A673 (cell line): ENCODE measurements at regions not wholly inside any gene's neighbourhood (a gene's known extent, or its start where the extent isn't known, plus 50 kb on each side); places are given as distances from the start of the nearest gene placed in this dataset.

Experiments
- BruUV-seq: library from RNA; stranded (reverse); fragments of 400-500 nt; replicated peaks from 2 replicates; lab custom pipeline; 2021; lab: Mats Ljungman, UMichigan
- CTCF ChIA-PET: fragments of 300-600 bp; sonication (Branson Sonifier 250); formaldehyde crosslinking; loops from one replicate; lab custom pipeline; 2022; ENCODE audit warnings: antibody characterized with exemption; lab: Charles Lee
- POLR2A ChIA-PET: fragments of 300-600 bp; sonication (Branson Sonifier 250); formaldehyde crosslinking; loops from one replicate; lab custom pipeline; 2022; ENCODE audit warnings: antibody characterized with exemption; ENCODE audit not compliant: low non-redundant PET; lab: Charles Lee
- DNase-seq: peaks from one replicate; pipeline ENCODE4 v3.0.0-alpha.2; 2015; ENCODE audit warnings: low spot score
- H3K27ac ChIP-seq: fragments of 200-600 bp; sonication (generic); 2 replicates; pipeline ENCODE4 v1.5.1; 2016; ENCODE audit warnings: mixed run types, low read depth, mild to moderate bottlenecking, mixed read lengths, antibody characterized with exemption, low read length; ENCODE audit not compliant: poor library complexity, severe bottlenecking
- H3K27me3 ChIP-seq: fragments of 200-600 bp; sonication (generic); replicated peaks from 2 replicates; pipeline ENCODE4 v1.6.1; 2017; ENCODE audit warnings: mixed run types, low read depth, mild to moderate bottlenecking, mixed read lengths, antibody characterized with exemption, low read length; ENCODE audit not compliant: insufficient read depth, poor library complexity
- H3K36me3 ChIP-seq: fragments of 200-600 bp; sonication (generic); 2 replicates; pipeline ENCODE4 v1.6.1; 2016; ENCODE audit warnings: mixed run types, mild to moderate bottlenecking, mixed read lengths, antibody characterized with exemption, low read length; ENCODE audit not compliant: insufficient read depth, poor library complexity, severe bottlenecking
- H3K4me1 ChIP-seq: fragments of 200-600 bp; sonication (generic); 2 replicates; pipeline ENCODE4 v1.6.1; 2017; ENCODE audit warnings: mixed run types, mild to moderate bottlenecking, mixed read lengths, antibody characterized with exemption, low read length; ENCODE audit not compliant: insufficient read depth, poor library complexity, severe bottlenecking
- H3K4me3 ChIP-seq: fragments of 200-600 bp; sonication (generic); 2 replicates; pipeline ENCODE4 v1.5.1; 2016; ENCODE audit warnings: low read depth, mixed run types, mild to moderate bottlenecking, mixed read lengths, low read length; ENCODE audit not compliant: poor library complexity, severe bottlenecking
- H3K9me3 ChIP-seq: fragments of 200-600 bp; sonication (generic); 2 replicates; pipeline ENCODE4 v1.6.1; 2016; ENCODE audit warnings: mixed run types, low read depth, mild to moderate bottlenecking, mixed read lengths, antibody characterized with exemption, low read length; ENCODE audit not compliant: poor library complexity, severe bottlenecking
- CTCF ChIP-seq: fragments of 300-800, 200-600 bp; sonication (generic); conservative IDR thresholded peaks from 2 replicates; pipeline ENCODE4 v1.5.1; 2017; ENCODE audit warnings: low read depth, mild to moderate bottlenecking, antibody characterized with exemption, low read length, moderate library complexity, mixed read lengths
- EZH2 ChIP-seq: fragments of 200-600 bp; sonication (generic); IDR thresholded peaks from 2 replicates; pipeline ENCODE4 v1.6.1; 2017; ENCODE audit warnings: borderline replicate concordance, low read depth, mild to moderate bottlenecking, mixed read lengths, antibody characterized with exemption, low read length; ENCODE audit not compliant: poor library complexity, severe bottlenecking
- intact Hi-C: fragments of 100-400 bp; cut with micrococcal nuclease; formaldehyde crosslinking; loops from one replicate; pipeline ENCODE4 v1.10.0; 2022; ENCODE audit not compliant: unreplicated experiment

GRCh38 chr16:14357328-14357727 lies 272.7 kb downstream of the PARN start:
- Histone ChIP-seq H3K9me3 (no peaks in the 10 kb centered on the region), H3K36me3 (no peaks in the 10 kb centered on the region), H3K4me3 (no peak overlapping the region), H3K4me1 (no peaks in the 10 kb centered on the region), H3K27me3 (no peaks in the 10 kb centered on the region), H3K27ac (no peak overlapping the region)
- POLR2A ChIA-PET, result interaction anchor here (0.6 kb wide), 1 partner anchor 27 kb away, joined by 5 read pairs; no protein-coding TSS in a partner anchor
- CTCF ChIA-PET, result no interaction called here
- TF ChIP-seq EZH2, result no peak
- no peak for TF ChIP-seq CTCF
- no TSS peak for BruUV-seq
- no peak for DNase-seq
- intact Hi-C loops, result no loop called here

DNA sequence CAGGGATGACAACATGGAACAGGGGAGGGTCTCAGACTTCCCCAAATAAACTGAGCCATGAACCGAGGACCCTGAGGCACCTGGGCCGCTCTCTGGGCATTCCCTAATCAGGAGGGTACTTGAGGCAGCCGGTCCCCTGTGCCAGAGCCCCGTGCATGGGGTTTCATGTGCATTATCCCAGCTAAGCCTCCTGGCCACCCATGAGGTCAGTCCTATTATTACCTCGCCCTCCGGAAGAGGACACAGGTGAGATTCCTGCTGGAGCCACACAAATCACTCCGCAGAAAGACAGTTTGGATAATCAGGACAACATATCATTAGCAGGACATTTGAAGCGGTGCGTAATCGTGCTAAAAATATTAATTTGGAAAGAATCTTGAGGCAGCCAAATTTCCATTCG lies 274.0 kb downstream of the PARN start:
- no peaks in the 10 kb centered on the region for H3K9me3 ChIP-seq
- H3K27me3 ChIP-seq, result no peaks in the 10 kb centered on the region
- H3K4me1 ChIP-seq, result no peaks in the 10 kb centered on the region
- POLR2A ChIA-PET, result no interaction called here
- DNase-seq, result no peak
- H3K36me3 ChIP-seq, result no peaks in the 10 kb centered on the region
- no peak for TF ChIP-seq CTCF
- TF ChIP-seq EZH2, result no peak
- intact Hi-C loops, result no loop called here
- no peak overlapping the region for H3K4me3 ChIP-seq
- CTCF ChIA-PET, result no interaction called here
- BruUV-seq, result no TSS peak
- H3K27ac ChIP-seq, result no peak overlapping the region

DNA sequence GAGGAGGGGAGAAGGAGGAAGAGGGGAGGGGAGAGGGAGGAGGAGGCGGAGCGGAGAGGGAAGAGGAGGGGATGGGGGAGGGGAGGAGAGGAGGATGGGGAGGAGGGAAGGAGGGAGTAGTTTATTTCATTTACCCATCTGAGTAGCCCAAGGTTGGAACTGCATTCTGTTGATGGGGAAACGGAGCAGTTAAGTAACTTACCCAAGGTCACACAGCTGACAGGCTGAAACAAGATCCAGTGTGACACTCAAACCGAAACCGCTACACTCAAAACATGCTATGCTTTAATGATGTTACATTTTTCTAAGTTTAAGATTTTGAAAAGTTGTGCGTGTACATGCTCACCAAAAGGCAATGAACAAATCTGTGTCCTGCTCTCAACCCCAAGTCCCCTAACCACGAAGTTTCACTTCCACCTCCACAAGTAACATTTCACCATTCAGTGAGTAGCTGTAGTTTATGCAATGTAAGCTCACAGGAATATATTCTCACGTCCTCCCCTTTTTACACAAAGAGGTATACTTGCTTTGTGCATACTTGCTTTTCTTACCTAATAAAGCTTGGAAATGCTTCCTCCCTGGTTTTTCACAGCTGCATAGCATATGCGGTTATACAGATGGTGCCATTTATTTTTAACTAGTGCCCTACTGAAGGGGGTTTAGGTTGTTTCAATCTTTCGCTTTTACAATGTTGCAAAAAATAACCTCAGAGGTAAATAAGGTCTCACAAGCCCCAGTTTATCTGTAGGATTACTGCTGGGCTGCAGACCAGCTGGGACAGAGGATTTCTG lies 275.3 kb downstream of the PARN start:
- Histone ChIP-seq H3K27me3 (no peaks in the 10 kb centered on the region), H3K27ac (no peak overlapping the region), H3K9me3 (no peaks in the 10 kb centered on the region), H3K4me1 (no peaks in the 10 kb centered on the region), H3K4me3 (no peak overlapping the region), H3K36me3 (no peaks in the 10 kb centered on the region)
- no peak for TF ChIP-seq CTCF
- TF ChIP-seq EZH2, result no peak
- DNase-seq, result peak; percentile 29
- CTCF ChIA-PET, result no interaction called here
- intact Hi-C loops, result no loop called here
- no TSS peak for BruUV-seq
- POLR2A ChIA-PET, result no interaction called here
